ENCODE measurements at regions not wholly inside any gene's neighbourhood (a gene's known extent, or its start where the extent isn't known, plus 50 kb on each side); places are given as distances from the start of the nearest gene placed in this dataset.

GRCh38 chr14:49506650-49507049, 79.5 kb downstream of the RPS29 start:
- TF ChIP-seq TOX (CRISPR knock-in tag; IDR thresholded peaks at IDR 0.05; ENCODE audit: borderline replicate concordance) (no peak), ARNTL (CRISPR knock-in tag; IDR thresholded peaks at IDR 0.05; ENCODE audit: borderline replicate concordance, low read depth) (no peak), OSR1 (CRISPR knock-in tag; IDR thresholded peaks at IDR 0.05) (no peak), ZFP3 (CRISPR knock-in tag; IDR thresholded peaks at IDR 0.05) (no peak), POU6F1 (CRISPR knock-in tag; IDR thresholded peaks at IDR 0.05; ENCODE audit: borderline replicate concordance, low read depth) (no peak), ZNF8 (CRISPR knock-in tag; IDR thresholded peaks at IDR 0.05) (no peak), PPARA (CRISPR knock-in tag; IDR thresholded peaks at IDR 0.05; ENCODE audit: borderline replicate concordance) (no peak), ESRRG (CRISPR knock-in tag; IDR thresholded peaks at IDR 0.05) (no peak), ZFP30 (CRISPR knock-in tag; IDR thresholded peaks at IDR 0.05) (no peak), GLIS3 (CRISPR knock-in tag; IDR thresholded peaks at IDR 0.05) (no peak), TCF4 (CRISPR knock-in tag; IDR thresholded peaks at IDR 0.05; ENCODE audit: borderline replicate concordance) (no peak), SNAI2 (CRISPR knock-in tag; IDR thresholded peaks at IDR 0.05) (no peak), RARB (CRISPR knock-in tag; IDR thresholded peaks at IDR 0.05) (no peak), ZC3H10 (CRISPR knock-in tag; IDR thresholded peaks at IDR 0.05) (no peak), ZNF70 (CRISPR knock-in tag; IDR thresholded peaks at IDR 0.05) (no peak), CSRNP3 (CRISPR knock-in tag; IDR thresholded peaks at IDR 0.05) (no peak)
- no peak for ATAC-seq

GRCh38 chr14:49505041-49505766, 81.0 kb downstream of the RPS29 start:
- no peak for ATAC-seq
- no peak for TF ChIP-seq CREB5 (CRISPR knock-in tag; IDR thresholded peaks at IDR 0.05; ENCODE audit: low read depth)
- TF ChIP-seq BACH2 (CRISPR knock-in tag; IDR thresholded peaks at IDR 0.05; ENCODE audit: borderline replicate concordance) = no peak
- no peak for TF ChIP-seq ZC3H10 (CRISPR knock-in tag; IDR thresholded peaks at IDR 0.05)
- no peak for TF ChIP-seq POU6F1 (CRISPR knock-in tag; IDR thresholded peaks at IDR 0.05; ENCODE audit: borderline replicate concordance, low read depth)
- no peak for TF ChIP-seq ZNF70 (CRISPR knock-in tag; IDR thresholded peaks at IDR 0.05)
- no peak for TF ChIP-seq RARB (CRISPR knock-in tag; IDR thresholded peaks at IDR 0.05)
- no peak for TF ChIP-seq ZNF8 (CRISPR knock-in tag; IDR thresholded peaks at IDR 0.05)
- TF ChIP-seq PATZ1 (CRISPR knock-in tag; IDR thresholded peaks at IDR 0.05; ENCODE audit: borderline replicate concordance) = no peak
- TF ChIP-seq TSHZ2 (CRISPR knock-in tag; IDR thresholded peaks at IDR 0.05) = no peak
- no peak for TF ChIP-seq ESRRG (CRISPR knock-in tag; IDR thresholded peaks at IDR 0.05)
- TF ChIP-seq ZFP30 (CRISPR knock-in tag; IDR thresholded peaks at IDR 0.05) = no peak
- TF ChIP-seq PPARA (CRISPR knock-in tag; IDR thresholded peaks at IDR 0.05; ENCODE audit: borderline replicate concordance) = no peak
- no peak for TF ChIP-seq OSR1 (CRISPR knock-in tag; IDR thresholded peaks at IDR 0.05)
- no peak for TF ChIP-seq SNAI2 (CRISPR knock-in tag; IDR thresholded peaks at IDR 0.05)
- TF ChIP-seq GLIS3 (CRISPR knock-in tag; IDR thresholded peaks at IDR 0.05) = no peak
- TF ChIP-seq CSRNP3 (CRISPR knock-in tag; IDR thresholded peaks at IDR 0.05) = no peak
- no peak for TF ChIP-seq CSDC2 (CRISPR knock-in tag; IDR thresholded peaks at IDR 0.05)

All from SK-N-SH treated with all-trans-retinoic acid at 6 μM for 48 hours (cell line).